Mammary epithelial cell (primary cell): ENCODE measurements at regions not wholly inside any gene's neighbourhood (a gene's known extent, or its start where the extent isn't known, plus 50 kb on each side); places are given as distances from the start of the nearest gene placed in this dataset.

Source experiments
- EZH2 ChIP-seq: IDR thresholded peaks from 2 replicates; pipeline ENCODE4 v1.6.1; 2012; ENCODE audit warnings: low read length, inconsistent platforms, borderline replicate concordance
- TF ChIP-seq, protein P1 (sequence below), 2 donors: IDR thresholded peaks in 1 of 2; conservative IDR thresholded peaks in 1 of 2; 2 replicates each; pipeline ENCODE4 v1.5.1; 2011 to 2012; ENCODE audit warnings: inconsistent platforms in 2 of 2, low read length in 2 of 2, mild to moderate bottlenecking in 2 of 2, control low read depth in 1 of 2, low read depth in 1 of 2; ENCODE audit not compliant: insufficient read depth in 1 of 2; ENCODE audit errors: extremely low read depth in 1 of 2

DNA sequence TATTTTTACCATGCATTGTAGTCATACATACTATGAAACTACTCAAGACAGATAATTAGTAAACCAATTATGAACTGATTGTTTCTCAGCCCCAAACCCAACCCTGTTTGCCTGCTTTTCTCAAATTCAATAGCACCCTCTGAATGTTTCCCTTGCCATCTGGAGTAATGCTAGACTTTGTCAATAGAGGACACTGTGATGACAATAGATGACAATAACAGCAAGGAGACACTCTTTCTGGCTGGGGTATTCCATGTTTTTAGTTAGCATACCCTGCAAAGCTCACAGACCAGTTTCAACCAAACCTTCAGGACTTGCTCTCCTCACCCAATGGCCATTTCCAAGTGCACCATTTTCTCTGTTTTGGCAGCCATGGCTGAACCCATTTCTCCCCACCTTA, 108.5 kb upstream of the LRRC7 start:
- TF ChIP-seq, protein P1, sequence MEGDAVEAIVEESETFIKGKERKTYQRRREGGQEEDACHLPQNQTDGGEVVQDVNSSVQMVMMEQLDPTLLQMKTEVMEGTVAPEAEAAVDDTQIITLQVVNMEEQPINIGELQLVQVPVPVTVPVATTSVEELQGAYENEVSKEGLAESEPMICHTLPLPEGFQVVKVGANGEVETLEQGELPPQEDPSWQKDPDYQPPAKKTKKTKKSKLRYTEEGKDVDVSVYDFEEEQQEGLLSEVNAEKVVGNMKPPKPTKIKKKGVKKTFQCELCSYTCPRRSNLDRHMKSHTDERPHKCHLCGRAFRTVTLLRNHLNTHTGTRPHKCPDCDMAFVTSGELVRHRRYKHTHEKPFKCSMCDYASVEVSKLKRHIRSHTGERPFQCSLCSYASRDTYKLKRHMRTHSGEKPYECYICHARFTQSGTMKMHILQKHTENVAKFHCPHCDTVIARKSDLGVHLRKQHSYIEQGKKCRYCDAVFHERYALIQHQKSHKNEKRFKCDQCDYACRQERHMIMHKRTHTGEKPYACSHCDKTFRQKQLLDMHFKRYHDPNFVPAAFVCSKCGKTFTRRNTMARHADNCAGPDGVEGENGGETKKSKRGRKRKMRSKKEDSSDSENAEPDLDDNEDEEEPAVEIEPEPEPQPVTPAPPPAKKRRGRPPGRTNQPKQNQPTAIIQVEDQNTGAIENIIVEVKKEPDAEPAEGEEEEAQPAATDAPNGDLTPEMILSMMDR (conservative IDR thresholded peaks at IDR 0.05 in 1 of 2, IDR thresholded peaks at IDR 0.05 in 1 of 2; ENCODE audit: extremely low read depth in 1 of 2, insufficient read depth in 1 of 2, low read depth in 1 of 2, low read length in 2 of 2) = peak in 1 of 2 donors; percentile 30
- no peak for TF ChIP-seq EZH2
